GM23248 (cell line): ENCODE measurements at regions not wholly inside any gene's neighbourhood (a gene's known extent, or its start where the extent isn't known, plus 50 kb on each side); places are given as distances from the start of the nearest gene placed in this dataset.
A peak's percentile ranks its signal among the peaks of the same experiment; 100 is the strongest.

Source experiments
- DNase-seq: peaks from one replicate; pipeline ENCODE4 v3.0.0-alpha.2; 2015
- H2AFZ ChIP-seq: fragments of 200-600 bp; sonication (generic); 2 replicates; pipeline ENCODE4 v1.6.1; 2016; ENCODE audit warnings: antibody characterized with exemption
- H3F3A ChIP-seq: fragments of 200-600 bp; sonication (generic); 2 replicates; pipeline ENCODE4 v1.6.1; 2016; ENCODE audit warnings: mild to moderate bottlenecking, antibody characterized with exemption, mixed run types; ENCODE audit not compliant: insufficient read depth
- H3K27ac ChIP-seq: fragments of 200-600 bp; sonication (generic); 2 replicates; pipeline ENCODE4 v1.5.1; 2016; ENCODE audit warnings: mild to moderate bottlenecking
- H3K27me3 ChIP-seq: fragments of 200-600 bp; sonication (generic); replicated peaks from 2 replicates; pipeline ENCODE4 v1.6.1; 2016; ENCODE audit warnings: mild to moderate bottlenecking; ENCODE audit not compliant: insufficient read depth
- H3K36me3 ChIP-seq: fragments of 200-600 bp; sonication (generic); 2 replicates; pipeline ENCODE4 v1.6.1; 2016; ENCODE audit warnings: low read depth, mild to moderate bottlenecking
- H3K4me1 ChIP-seq: fragments of 200-600 bp; sonication (generic); 2 replicates; pipeline ENCODE4 v1.6.1; 2016; ENCODE audit warnings: mild to moderate bottlenecking; ENCODE audit not compliant: insufficient read depth
- H3K4me2 ChIP-seq: fragments of 200-600 bp; sonication (generic); one replicate; pipeline ENCODE4 v1.6.1; 2016; ENCODE audit warnings: mild to moderate bottlenecking; ENCODE audit not compliant: unreplicated experiment
- H3K4me3 ChIP-seq: fragments of 200-600 bp; sonication (generic); 2 replicates; pipeline ENCODE4 v1.5.1; 2016; ENCODE audit warnings: mild to moderate bottlenecking
- H3K79me2 ChIP-seq: fragments of 200-600 bp; sonication (generic); 2 replicates; pipeline ENCODE4 v1.6.1; 2016; ENCODE audit warnings: mild to moderate bottlenecking; ENCODE audit not compliant: insufficient read depth
- H3K9ac ChIP-seq: fragments of 200-600 bp; sonication (generic); 2 replicates; pipeline ENCODE4 v1.6.1; 2016; ENCODE audit warnings: mild to moderate bottlenecking
- H3K9me2 ChIP-seq: fragments of 200-600 bp; sonication (generic); 2 replicates; pipeline ENCODE4 v1.6.1; 2016; ENCODE audit warnings: mixed run types, mild to moderate bottlenecking, moderate library complexity; ENCODE audit not compliant: insufficient read depth
- H3K9me3 ChIP-seq: fragments of 200-600 bp; sonication (generic); one replicate; pipeline ENCODE4 v1.6.1; 2017; ENCODE audit warnings: low read depth
- H4K20me1 ChIP-seq: fragments of 200-600 bp; sonication (generic); 2 replicates; pipeline ENCODE4 v1.6.0; 2016; ENCODE audit not compliant: insufficient read depth
- EZH2 ChIP-seq: fragments of 200-600 bp; sonication (generic); IDR thresholded peaks from 2 replicates; pipeline ENCODE4 v1.6.1; 2018; ENCODE audit warnings: antibody characterized with exemption, mild to moderate bottlenecking; ENCODE audit not compliant: insufficient read depth, poor library complexity, severe bottlenecking
- EZH2phosphoT487 ChIP-seq: fragments of 200-600 bp; sonication (generic); IDR thresholded peaks from 2 replicates; pipeline ENCODE4 v1.6.1; 2018; ENCODE audit warnings: antibody characterized with exemption, moderate library complexity, mild to moderate bottlenecking, low read depth; ENCODE audit not compliant: insufficient read depth
- WGBS, 2 experiments: methylation state at CpG; one replicate each; pipeline ENCODE4 v1.1.6; 2015 to 2017; ENCODE audit warnings: low lambda C conversion rate in 2 of 2, low coverage in 1 of 2; ENCODE audit errors: missing lambda C conversion rate in 2 of 2; 5-methylcytosine and 5-hydroxymethylcytosine counted together
- in situ Hi-C: fragments of 300-500 bp; cut with MboI; formaldehyde crosslinking; loops from 2 replicates; pipeline ENCODE4 v1.15.0; 2020

- H2AFZ ChIP-seq = no peak overlapping the region
- 31% methylated on average over 3 of the region's 3 CpGs for WGBS, 2 experiments
- H3K4me3 ChIP-seq = no peak overlapping the region
- H3K79me2 ChIP-seq = no peaks in the 10 kb centered on the region
- in situ Hi-C loops = loop anchor here (25.0 kb wide), 2 partner anchors 905 to 1455 kb away; no protein-coding TSS in a partner anchor
- H4K20me1 ChIP-seq = no peaks in the 10 kb centered on the region
- H3K27me3 ChIP-seq = no peaks in the 10 kb centered on the region
- no peaks in the 10 kb centered on the region for H3K9me3 ChIP-seq
- TF ChIP-seq EZH2phosphoT487 = no peak
- no peak for TF ChIP-seq EZH2
- H3F3A ChIP-seq = no peaks in the 10 kb centered on the region
- H3K4me1 ChIP-seq = no peaks in the 10 kb centered on the region
- H3K4me2 ChIP-seq = no peak overlapping the region
- H3K36me3 ChIP-seq = no peaks in the 10 kb centered on the region
- peak; percentile 52 for DNase-seq
- no peak overlapping the region for H3K27ac ChIP-seq
- H3K9ac ChIP-seq = no peak overlapping the region
- H3K9me2 ChIP-seq = no peaks in the 10 kb centered on the region
These were observed 144.3 kb upstream of the FREM2 start for GRCh38 chr13:38542601-38543000.

- Histone ChIP-seq H3K27me3 (no peaks in the 10 kb centered on the region), H3F3A (no peaks in the 10 kb centered on the region), H3K36me3 (no peaks in the 10 kb centered on the region), H3K4me1 (no peaks in the 10 kb centered on the region), H3K9me3 (no peaks in the 10 kb centered on the region), H4K20me1 (no peaks in the 10 kb centered on the region), H3K79me2 (no peaks in the 10 kb centered on the region), H3K27ac (no peak overlapping the region), H3K9me2 (no peaks in the 10 kb centered on the region), H3K4me2 (no peak overlapping the region), H3K9ac (no peak overlapping the region), H2AFZ (no peak overlapping the region), H3K4me3 (no peak overlapping the region)
- in situ Hi-C loops = loop anchor here (25.0 kb wide), 2 partner anchors 906 to 1456 kb away; no protein-coding TSS in a partner anchor
- DNase-seq = peak; percentile 11
- TF ChIP-seq EZH2 = no peak
- no peak for TF ChIP-seq EZH2phosphoT487
- WGBS, 2 experiments = 46 to 50% methylated on average over 4 of the region's 4 CpGs
These were observed 143.3 kb upstream of the FREM2 start for GRCh38 chr13:38543561-38543960.

- Histone ChIP-seq H3K4me1 (no peaks in the 10 kb centered on the region), H3K9me2 (peaks cover 2% of the 10 kb centered on the region; the same call in 1 of the 2 replicates), H3K27ac (no peak overlapping the region), H3K36me3 (no peaks in the 10 kb centered on the region), H3K9me3 (no peaks in the 10 kb centered on the region), H3F3A (no peaks in the 10 kb centered on the region), H2AFZ (no peak overlapping the region), H3K9ac (no peak overlapping the region), H4K20me1 (no peaks in the 10 kb centered on the region), H3K4me2 (no peak overlapping the region), H3K27me3 (0 out of 2 replicates have a peak, but pooled peaks cover under 1% of the 10 kb centered on the region), H3K79me2 (no peaks in the 10 kb centered on the region), H3K4me3 (no peak overlapping the region)
- 36 to 40% methylated on average over 2 of the region's 2 CpGs for WGBS, 2 experiments
- no peak for DNase-seq
- in situ Hi-C loops = no loop called here
- TF ChIP-seq EZH2phosphoT487 (no peak), EZH2 (no peak)
These were observed 123.1 kb upstream of the FREM2 start for GRCh38 chr13:38563739-38564138.

GRCh38 chr13:38564256-38565150, 122.4 kb upstream of the FREM2 start:
- Histone ChIP-seq H3K9me3 (no peaks in the 10 kb centered on the region), H3K9me2 (peaks cover 6% of the 10 kb centered on the region; the same call in 1 of the 2 replicates), H3K27ac (no peak overlapping the region), H3K4me2 (no peak overlapping the region), H2AFZ (no peak overlapping the region), H3K27me3 (no peaks in the 10 kb centered on the region), H3F3A (no peaks in the 10 kb centered on the region), H3K4me3 (no peak overlapping the region), H3K4me1 (no peaks in the 10 kb centered on the region), H3K79me2 (no peaks in the 10 kb centered on the region), H3K36me3 (no peaks in the 10 kb centered on the region), H3K9ac (no peak overlapping the region), H4K20me1 (no peaks in the 10 kb centered on the region)
- DNase-seq = no peak
- WGBS, 2 experiments = 53 to 54% methylated on average over 7 of the region's 7 CpGs
- in situ Hi-C loops = no loop called here
- no peak for TF ChIP-seq EZH2phosphoT487
